ENCODE measurements at regions not wholly inside any gene's neighbourhood (a gene's known extent, or its start where the extent isn't known, plus 50 kb on each side); places are given as distances from the start of the nearest gene placed in this dataset.

DNA sequence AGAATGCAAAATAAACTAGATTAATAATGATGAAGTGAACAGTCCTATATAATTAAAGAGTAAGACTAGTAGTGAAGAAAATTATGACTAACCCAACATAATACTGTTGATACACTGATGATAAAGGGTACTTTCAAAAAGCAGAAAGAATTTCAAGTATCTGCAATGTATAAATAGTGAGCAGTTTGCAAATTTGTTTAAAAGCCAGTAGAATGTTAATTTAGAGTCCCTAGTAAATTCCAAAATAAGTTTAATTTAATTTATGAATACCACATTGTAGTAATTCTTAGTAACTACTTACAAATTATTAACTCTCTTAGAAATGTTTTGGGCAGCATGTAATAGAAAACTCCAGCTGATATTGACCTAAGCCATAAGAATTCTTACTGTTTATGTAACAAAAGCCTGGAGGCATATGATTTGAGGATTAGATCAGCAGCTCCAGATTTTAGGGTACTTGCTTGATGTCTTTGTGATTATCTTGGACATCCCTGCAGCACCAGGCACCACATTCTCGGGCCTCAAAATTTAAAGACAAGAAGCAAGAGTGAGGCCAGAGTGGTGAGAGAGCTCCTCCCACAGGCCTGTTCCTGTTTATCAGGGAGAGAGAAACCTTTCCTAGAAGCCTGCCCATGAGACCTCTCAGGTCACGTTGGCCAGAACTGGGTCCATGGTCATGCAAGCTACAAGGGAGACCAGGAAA is 67.6 kb upstream of the TDRD3 start:
- H3K27me3 ChIP-seq (replicated peaks in 1 of 4; ENCODE audit: control extremely low read depth in 1 of 4, control insufficient read depth in 3 of 4, insufficient read depth in 4 of 4, low read length in 3 of 4): no peaks in the 10 kb centered on the region
- TF ChIP-seq EZH2 (IDR thresholded peaks at IDR 0.05; ENCODE audit: borderline replicate concordance, insufficient read depth, low read depth, low read length, poor library complexity, severe bottlenecking): no peak
- TF ChIP-seq, protein P1, sequence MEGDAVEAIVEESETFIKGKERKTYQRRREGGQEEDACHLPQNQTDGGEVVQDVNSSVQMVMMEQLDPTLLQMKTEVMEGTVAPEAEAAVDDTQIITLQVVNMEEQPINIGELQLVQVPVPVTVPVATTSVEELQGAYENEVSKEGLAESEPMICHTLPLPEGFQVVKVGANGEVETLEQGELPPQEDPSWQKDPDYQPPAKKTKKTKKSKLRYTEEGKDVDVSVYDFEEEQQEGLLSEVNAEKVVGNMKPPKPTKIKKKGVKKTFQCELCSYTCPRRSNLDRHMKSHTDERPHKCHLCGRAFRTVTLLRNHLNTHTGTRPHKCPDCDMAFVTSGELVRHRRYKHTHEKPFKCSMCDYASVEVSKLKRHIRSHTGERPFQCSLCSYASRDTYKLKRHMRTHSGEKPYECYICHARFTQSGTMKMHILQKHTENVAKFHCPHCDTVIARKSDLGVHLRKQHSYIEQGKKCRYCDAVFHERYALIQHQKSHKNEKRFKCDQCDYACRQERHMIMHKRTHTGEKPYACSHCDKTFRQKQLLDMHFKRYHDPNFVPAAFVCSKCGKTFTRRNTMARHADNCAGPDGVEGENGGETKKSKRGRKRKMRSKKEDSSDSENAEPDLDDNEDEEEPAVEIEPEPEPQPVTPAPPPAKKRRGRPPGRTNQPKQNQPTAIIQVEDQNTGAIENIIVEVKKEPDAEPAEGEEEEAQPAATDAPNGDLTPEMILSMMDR (IDR thresholded peaks at IDR 0.05): no peak
- Mint-ChIP-seq H3K4me1 (no peaks in the 10 kb centered on the region), H3K27ac (no peak overlapping the region), H3K27me3 (peaks cover 12% of the 10 kb centered on the region), H3K9me3 (ENCODE audit: insufficient read depth) (no peaks in the 10 kb centered on the region), H3K4me3 (no peak overlapping the region)
- no peaks in the 10 kb centered on the region for H3K36me3 ChIP-seq (replicated peaks in 1 of 2; ENCODE audit: control extremely low read depth in 1 of 2, control insufficient read depth in 1 of 2, extremely low read depth in 1 of 2, insufficient read depth in 2 of 2, low read length in 1 of 2)
- no peak overlapping the region for H3K4me2 ChIP-seq (replicated peaks; ENCODE audit: low read depth, low read length, poor library complexity, severe bottlenecking)
- intact Hi-C loops (cut with micrococcal nuclease): no loop called here
- H3K9ac ChIP-seq (ENCODE audit: low read length): no peak overlapping the region
- no peaks in the 10 kb centered on the region for H3K4me1 ChIP-seq (ENCODE audit: control insufficient read depth in 2 of 2, insufficient read depth in 2 of 2, low read length in 2 of 2)
- H3K9me3 ChIP-seq (ENCODE audit: control extremely low read depth in 1 of 3, control insufficient read depth in 2 of 3, insufficient read depth in 1 of 3, low read length in 2 of 3): peaks cover 0 to 2% (median 0%) of the 10 kb centered on the region in 3 donors
- ATAC-seq (ENCODE audit: low read depth) (no peak), DNase-seq (no peak)
- 11% methylated on average over 1 of the region's 2 CpGs for WGBS (ENCODE audit: insufficient coverage)
- no peak overlapping the region for H3K4me3 ChIP-seq (ENCODE audit: control extremely low read depth in 1 of 5, extremely low read depth in 1 of 5, insufficient read depth in 1 of 5, low read depth in 2 of 5, low read length in 4 of 5)
- ChIA-PET POLR2A (no interaction called here), CTCF (no interaction called here)
- H4K20me1 ChIP-seq (ENCODE audit: control insufficient read depth, insufficient read depth, low read length, poor library complexity, severe bottlenecking): no peaks in the 10 kb centered on the region
- no peak overlapping the region for H3K27ac ChIP-seq (ENCODE audit: low read length in 2 of 2)
- no peak overlapping the region for H2AFZ ChIP-seq (ENCODE audit: insufficient read depth, low read depth, low read length, poor library complexity, severe bottlenecking)
- H3K79me2 ChIP-seq (ENCODE audit: control insufficient read depth, insufficient read depth, low read length): no peaks in the 10 kb centered on the region

DNA sequence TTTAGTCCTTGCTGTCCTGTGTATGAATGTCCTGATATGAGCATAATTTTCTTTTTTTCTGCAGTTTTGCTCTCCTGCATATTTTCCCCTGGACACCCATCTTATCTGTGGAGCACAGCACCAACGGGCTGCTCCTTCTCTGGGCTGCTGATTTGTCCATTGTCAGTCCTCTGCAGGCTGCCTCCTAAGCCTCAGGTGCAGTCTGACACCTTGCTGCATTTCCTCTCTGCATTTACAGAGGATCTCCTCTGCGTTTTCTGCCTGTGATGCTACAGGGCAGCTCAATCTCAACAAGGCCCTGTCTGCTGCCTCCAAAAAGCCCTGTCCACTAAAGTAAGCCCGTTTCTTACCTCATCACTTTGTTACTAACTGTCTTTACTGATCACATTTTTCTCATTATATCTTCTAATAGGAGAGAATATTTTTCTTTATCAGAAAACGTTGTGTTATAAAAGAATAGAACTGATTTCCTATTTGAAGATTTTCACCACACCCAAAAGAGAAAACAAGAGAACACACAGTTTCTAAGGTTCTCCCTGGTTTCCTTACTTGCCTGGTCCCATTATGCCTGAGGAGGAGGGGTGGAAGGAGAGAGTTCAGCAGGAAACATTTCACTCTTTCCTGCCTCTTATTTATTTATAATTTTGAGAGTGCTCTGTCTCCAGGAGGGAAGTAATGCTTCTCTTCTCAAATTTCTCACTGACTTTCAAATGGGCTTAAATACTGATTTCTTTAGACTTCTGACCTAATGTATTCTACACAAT is 65.6 kb upstream of the TDRD3 start:
- no peak overlapping the region for H3K27ac ChIP-seq (ENCODE audit: low read length in 2 of 2)
- H3K9me3 Mint-ChIP-seq (ENCODE audit: insufficient read depth): no peaks in the 10 kb centered on the region
- peaks cover 15% of the 10 kb centered on the region for H3K27me3 Mint-ChIP-seq
- H3K4me1 Mint-ChIP-seq: no peaks in the 10 kb centered on the region
- no peaks in the 10 kb centered on the region for H3K79me2 ChIP-seq (ENCODE audit: control insufficient read depth, insufficient read depth, low read length)
- POLR2A ChIA-PET: no interaction called here
- no peak overlapping the region for H3K27ac Mint-ChIP-seq
- H3K9me3 ChIP-seq (ENCODE audit: control extremely low read depth in 1 of 3, control insufficient read depth in 2 of 3, insufficient read depth in 1 of 3, low read length in 2 of 3): peaks cover 0 to 2% (median 0%) of the 10 kb centered on the region in 3 donors
- H3K4me3 ChIP-seq (ENCODE audit: control extremely low read depth in 1 of 5, extremely low read depth in 1 of 5, insufficient read depth in 1 of 5, low read depth in 2 of 5, low read length in 4 of 5): no peak overlapping the region
- no peaks in the 10 kb centered on the region for H3K4me1 ChIP-seq (ENCODE audit: control insufficient read depth in 2 of 2, insufficient read depth in 2 of 2, low read length in 2 of 2)
- H3K27me3 ChIP-seq (replicated peaks in 1 of 4; ENCODE audit: control extremely low read depth in 1 of 4, control insufficient read depth in 3 of 4, insufficient read depth in 4 of 4, low read length in 3 of 4): peaks cover 0 to 3% (median 0%) of the 10 kb centered on the region in 4 experiments
- no peak overlapping the region for H3K4me2 ChIP-seq (replicated peaks; ENCODE audit: low read depth, low read length, poor library complexity, severe bottlenecking)
- H4K20me1 ChIP-seq (ENCODE audit: control insufficient read depth, insufficient read depth, low read length, poor library complexity, severe bottlenecking): no peaks in the 10 kb centered on the region
- H3K4me3 Mint-ChIP-seq: no peak overlapping the region
- H3K36me3 ChIP-seq (replicated peaks in 1 of 2; ENCODE audit: control extremely low read depth in 1 of 2, control insufficient read depth in 1 of 2, extremely low read depth in 1 of 2, insufficient read depth in 2 of 2, low read length in 1 of 2): no peaks in the 10 kb centered on the region
- intact Hi-C loops (cut with micrococcal nuclease): loop anchor here (10.0 kb wide), 1 partner anchor 937 kb away; no protein-coding TSS in a partner anchor
- no peak overlapping the region for H3K9ac ChIP-seq (ENCODE audit: low read length)
- no peak overlapping the region for H2AFZ ChIP-seq (ENCODE audit: insufficient read depth, low read depth, low read length, poor library complexity, severe bottlenecking)
- TF ChIP-seq, protein P1 (IDR thresholded peaks at IDR 0.05): no peak
- no peak for TF ChIP-seq EZH2 (IDR thresholded peaks at IDR 0.05; ENCODE audit: borderline replicate concordance, insufficient read depth, low read depth, low read length, poor library complexity, severe bottlenecking)
- ATAC-seq (ENCODE audit: low read depth) (no peak), DNase-seq (no peak)
- CTCF ChIA-PET: no interaction called here
- 64% methylated on average over 2 of the region's 4 CpGs for WGBS (ENCODE audit: insufficient coverage)

Data from B cell (primary cell).